ENCODE measurements at regions not wholly inside any gene's neighbourhood (a gene's known extent, or its start where the extent isn't known, plus 50 kb on each side); places are given as distances from the start of the nearest gene placed in this dataset.

DNA sequence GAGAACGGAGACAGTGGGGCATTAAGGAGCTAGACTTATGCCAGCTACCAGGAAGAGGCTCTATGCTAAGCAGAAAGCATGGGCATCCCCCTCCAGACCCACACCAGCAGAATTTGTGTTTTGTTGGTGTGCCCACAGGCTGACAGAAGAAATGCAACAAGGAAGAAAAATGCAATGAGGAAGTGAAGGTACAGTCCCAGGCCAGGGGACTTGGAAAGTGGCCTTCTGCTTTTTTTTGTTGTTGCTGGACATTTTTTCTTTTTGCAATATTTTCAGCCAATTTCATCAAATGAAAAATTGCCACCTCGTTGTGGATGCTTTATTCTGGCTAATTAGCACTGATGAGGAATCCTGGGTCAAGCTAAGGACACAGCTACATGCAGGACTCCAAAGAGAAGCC lies 167.7 kb downstream of the TSHZ3 start:
- no peak for TF ChIP-seq EZH2 (IDR thresholded peaks at IDR 0.05; ENCODE audit: borderline replicate concordance, insufficient read depth, low read length, poor library complexity, severe bottlenecking)
- TF ChIP-seq EP300 (conservative IDR thresholded peaks at IDR 0.05; ENCODE audit: poor library complexity, severe bottlenecking), result no peak
- TF ChIP-seq, protein P1, sequence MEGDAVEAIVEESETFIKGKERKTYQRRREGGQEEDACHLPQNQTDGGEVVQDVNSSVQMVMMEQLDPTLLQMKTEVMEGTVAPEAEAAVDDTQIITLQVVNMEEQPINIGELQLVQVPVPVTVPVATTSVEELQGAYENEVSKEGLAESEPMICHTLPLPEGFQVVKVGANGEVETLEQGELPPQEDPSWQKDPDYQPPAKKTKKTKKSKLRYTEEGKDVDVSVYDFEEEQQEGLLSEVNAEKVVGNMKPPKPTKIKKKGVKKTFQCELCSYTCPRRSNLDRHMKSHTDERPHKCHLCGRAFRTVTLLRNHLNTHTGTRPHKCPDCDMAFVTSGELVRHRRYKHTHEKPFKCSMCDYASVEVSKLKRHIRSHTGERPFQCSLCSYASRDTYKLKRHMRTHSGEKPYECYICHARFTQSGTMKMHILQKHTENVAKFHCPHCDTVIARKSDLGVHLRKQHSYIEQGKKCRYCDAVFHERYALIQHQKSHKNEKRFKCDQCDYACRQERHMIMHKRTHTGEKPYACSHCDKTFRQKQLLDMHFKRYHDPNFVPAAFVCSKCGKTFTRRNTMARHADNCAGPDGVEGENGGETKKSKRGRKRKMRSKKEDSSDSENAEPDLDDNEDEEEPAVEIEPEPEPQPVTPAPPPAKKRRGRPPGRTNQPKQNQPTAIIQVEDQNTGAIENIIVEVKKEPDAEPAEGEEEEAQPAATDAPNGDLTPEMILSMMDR (IDR thresholded peaks at IDR 0.05; ENCODE audit: poor library complexity, severe bottlenecking), result no peak

Data from neural cell (in vitro differentiated cells).